Erythroblast (primary cell): ENCODE measurements at regions not wholly inside any gene's neighbourhood (a gene's known extent, or its start where the extent isn't known, plus 50 kb on each side); places are given as distances from the start of the nearest gene placed in this dataset.

ENCODE experiments used
- GATA1 ChIP-seq: IDR thresholded peaks from 2 replicates; pipeline ENCODE4 v1.6.1; 2011; ENCODE audit warnings: low read depth, mild to moderate bottlenecking, control low read depth, low read length, moderate library complexity
- POLR2A ChIP-seq: IDR thresholded peaks from 2 replicates; pipeline ENCODE4 v1.6.1; 2011; ENCODE audit warnings: mild to moderate bottlenecking, low read length

DNA sequence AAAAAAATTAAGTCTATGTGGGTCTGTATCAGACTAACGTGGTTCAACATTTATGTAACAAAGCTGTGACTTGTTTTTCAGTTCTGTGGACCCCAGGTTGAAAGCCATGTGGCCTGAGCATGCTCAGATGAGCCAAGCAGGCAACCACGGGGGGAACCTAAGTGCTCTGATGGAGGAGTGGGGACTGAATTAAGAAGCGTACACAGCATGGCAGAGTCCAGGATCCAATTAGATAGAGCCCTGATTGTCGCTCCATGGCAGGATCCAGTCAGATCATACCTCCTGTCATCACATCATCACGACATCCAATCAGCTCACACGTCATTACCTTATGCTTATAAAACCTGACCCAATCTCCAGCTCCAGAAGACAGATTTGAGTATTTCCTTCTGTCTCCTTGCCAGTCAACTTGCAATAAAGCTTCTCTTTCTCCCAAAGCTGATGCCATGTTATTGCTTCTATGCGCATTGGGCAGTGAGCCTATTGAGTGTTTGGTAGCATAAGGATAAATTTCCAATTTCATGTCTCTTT is 1013.1 kb upstream of the TMEM132C start:
- TF ChIP-seq POLR2A, result no peak
- TF ChIP-seq GATA1, result no peak
